ENCODE measurements at regions not wholly inside any gene's neighbourhood (a gene's known extent, or its start where the extent isn't known, plus 50 kb on each side); places are given as distances from the start of the nearest gene placed in this dataset.

DNA sequence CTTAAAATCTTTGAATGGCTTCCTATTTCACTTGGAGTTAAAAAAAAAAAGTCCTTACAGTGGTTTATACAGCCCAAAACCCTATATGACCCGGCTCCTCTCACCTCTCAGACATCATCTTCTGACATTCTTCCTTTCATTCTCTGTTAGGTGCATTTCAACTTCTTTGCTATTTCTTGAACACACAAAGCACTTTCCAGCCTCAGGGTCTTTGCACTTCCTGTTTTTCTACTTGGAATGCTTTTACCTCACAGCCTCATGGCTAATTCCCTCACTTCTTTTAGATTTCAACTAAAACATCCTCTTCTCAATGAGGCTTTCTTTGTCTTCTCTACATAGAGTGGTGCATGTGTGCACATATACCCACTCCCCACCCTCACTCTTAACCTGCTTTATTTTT lies 91.0 kb upstream of the MB21D2 start:
- TF ChIP-seq, protein P1, sequence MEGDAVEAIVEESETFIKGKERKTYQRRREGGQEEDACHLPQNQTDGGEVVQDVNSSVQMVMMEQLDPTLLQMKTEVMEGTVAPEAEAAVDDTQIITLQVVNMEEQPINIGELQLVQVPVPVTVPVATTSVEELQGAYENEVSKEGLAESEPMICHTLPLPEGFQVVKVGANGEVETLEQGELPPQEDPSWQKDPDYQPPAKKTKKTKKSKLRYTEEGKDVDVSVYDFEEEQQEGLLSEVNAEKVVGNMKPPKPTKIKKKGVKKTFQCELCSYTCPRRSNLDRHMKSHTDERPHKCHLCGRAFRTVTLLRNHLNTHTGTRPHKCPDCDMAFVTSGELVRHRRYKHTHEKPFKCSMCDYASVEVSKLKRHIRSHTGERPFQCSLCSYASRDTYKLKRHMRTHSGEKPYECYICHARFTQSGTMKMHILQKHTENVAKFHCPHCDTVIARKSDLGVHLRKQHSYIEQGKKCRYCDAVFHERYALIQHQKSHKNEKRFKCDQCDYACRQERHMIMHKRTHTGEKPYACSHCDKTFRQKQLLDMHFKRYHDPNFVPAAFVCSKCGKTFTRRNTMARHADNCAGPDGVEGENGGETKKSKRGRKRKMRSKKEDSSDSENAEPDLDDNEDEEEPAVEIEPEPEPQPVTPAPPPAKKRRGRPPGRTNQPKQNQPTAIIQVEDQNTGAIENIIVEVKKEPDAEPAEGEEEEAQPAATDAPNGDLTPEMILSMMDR (IDR thresholded peaks at IDR 0.05; ENCODE audit: insufficient read depth, low read depth, low read length): no peak
- ChIA-PET POLR2A (no interaction called here), CTCF (no interaction called here)
- Histone ChIP-seq H3K4me3 (ENCODE audit: low read depth, low read length) (no peak overlapping the region), H3K36me3 (ENCODE audit: control insufficient read depth, insufficient read depth, low read length) (no peaks in the 10 kb centered on the region), H3K27me3 (ENCODE audit: control insufficient read depth, insufficient read depth, low read length) (peaks cover 6% of the 10 kb centered on the region)
- no peak for DNase-seq (ENCODE audit: low read depth)

DNA sequence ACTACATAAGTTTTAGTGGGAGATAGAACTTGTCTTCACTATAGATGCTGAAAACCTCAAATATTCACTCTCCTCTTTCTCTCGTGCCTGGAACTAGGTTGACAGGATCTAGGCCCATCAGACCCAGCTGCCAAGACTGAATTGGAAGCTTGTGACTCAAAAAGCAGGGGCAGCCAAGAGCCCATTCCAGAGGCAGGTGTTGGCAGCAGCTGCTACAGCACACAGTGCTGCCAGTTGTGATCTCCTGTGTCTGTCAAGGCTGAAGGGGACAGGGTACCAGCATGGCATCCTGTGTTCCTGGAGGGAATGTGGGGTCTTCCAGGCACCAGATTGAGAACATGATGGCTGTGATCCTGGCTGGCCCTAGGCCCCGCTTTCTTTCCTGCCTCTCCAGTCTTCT lies 92.5 kb upstream of the MB21D2 start:
- ChIA-PET POLR2A (no interaction called here), CTCF (no interaction called here)
- TF ChIP-seq, protein P1 (IDR thresholded peaks at IDR 0.05; ENCODE audit: insufficient read depth, low read depth, low read length): no peak
- H3K4me3 ChIP-seq (ENCODE audit: low read depth, low read length): no peak overlapping the region
- H3K27me3 ChIP-seq (ENCODE audit: control insufficient read depth, insufficient read depth, low read length): peaks cover 6% of the 10 kb centered on the region
- no peak for DNase-seq (ENCODE audit: low read depth)
- H3K36me3 ChIP-seq (ENCODE audit: control insufficient read depth, insufficient read depth, low read length): no peaks in the 10 kb centered on the region

DNA sequence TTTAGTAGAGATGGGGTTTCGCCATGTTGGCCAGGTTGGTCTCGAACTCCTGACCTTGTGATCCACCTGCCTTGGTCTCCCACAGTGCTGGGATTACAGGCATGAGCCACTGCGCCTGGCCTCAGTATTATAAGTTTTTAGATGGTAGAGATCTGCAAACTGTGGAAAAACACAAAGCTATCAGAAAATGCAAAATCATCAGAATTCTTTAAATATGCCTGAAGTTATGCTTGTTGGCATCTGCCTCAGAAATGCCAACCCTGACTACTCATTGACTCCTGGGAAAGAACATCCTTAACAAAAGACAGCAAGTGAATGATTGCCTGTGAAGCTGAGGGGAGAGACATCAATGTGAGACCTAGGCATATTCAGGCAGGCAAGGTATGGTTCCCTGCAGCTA lies 94.3 kb upstream of the MB21D2 start:
- ChIA-PET POLR2A (no interaction called here), CTCF (no interaction called here)
- peaks cover 6% of the 10 kb centered on the region for H3K27me3 ChIP-seq (ENCODE audit: control insufficient read depth, insufficient read depth, low read length)
- H3K36me3 ChIP-seq (ENCODE audit: control insufficient read depth, insufficient read depth, low read length): no peaks in the 10 kb centered on the region
- no peak overlapping the region for H3K4me3 ChIP-seq (ENCODE audit: low read depth, low read length)
- TF ChIP-seq, protein P1 (IDR thresholded peaks at IDR 0.05; ENCODE audit: insufficient read depth, low read depth, low read length): no peak
- no peak for DNase-seq (ENCODE audit: low read depth)

DNA sequence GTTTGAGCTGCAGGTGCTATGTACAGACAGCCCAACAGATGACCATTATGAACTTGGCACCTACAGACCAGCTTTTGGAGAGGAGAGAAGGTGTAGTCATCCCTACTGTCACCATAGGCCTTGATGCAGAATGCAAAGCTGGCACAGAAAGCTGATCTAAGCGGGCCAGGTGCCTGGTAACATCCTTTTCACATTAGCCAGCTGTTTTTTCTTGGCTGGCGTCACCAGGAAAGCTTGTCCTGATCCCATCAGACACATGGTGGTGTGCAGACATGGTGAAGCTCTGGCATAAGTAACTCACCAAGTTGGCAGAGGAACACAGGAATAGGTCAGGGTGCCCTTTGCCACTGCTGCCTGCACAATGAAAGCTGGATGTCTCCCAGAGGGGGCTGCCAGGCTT lies 97.2 kb upstream of the MB21D2 start:
- DNase-seq (ENCODE audit: low read depth): no peak
- ChIA-PET POLR2A (no interaction called here), CTCF (interaction anchor here (0.8 to 1.5 kb wide), 2 partner anchors 37 to 202 kb away, joined by 3 to 5 read pairs; no protein-coding TSS in a partner anchor)
- no peaks in the 10 kb centered on the region for H3K36me3 ChIP-seq (ENCODE audit: control insufficient read depth, insufficient read depth, low read length)
- H3K4me3 ChIP-seq (ENCODE audit: low read depth, low read length): no peak overlapping the region
- TF ChIP-seq, protein P1 (IDR thresholded peaks at IDR 0.05; ENCODE audit: insufficient read depth, low read depth, low read length): no peak
- peaks cover 3% of the 10 kb centered on the region for H3K27me3 ChIP-seq (ENCODE audit: control insufficient read depth, insufficient read depth, low read length)

DNA sequence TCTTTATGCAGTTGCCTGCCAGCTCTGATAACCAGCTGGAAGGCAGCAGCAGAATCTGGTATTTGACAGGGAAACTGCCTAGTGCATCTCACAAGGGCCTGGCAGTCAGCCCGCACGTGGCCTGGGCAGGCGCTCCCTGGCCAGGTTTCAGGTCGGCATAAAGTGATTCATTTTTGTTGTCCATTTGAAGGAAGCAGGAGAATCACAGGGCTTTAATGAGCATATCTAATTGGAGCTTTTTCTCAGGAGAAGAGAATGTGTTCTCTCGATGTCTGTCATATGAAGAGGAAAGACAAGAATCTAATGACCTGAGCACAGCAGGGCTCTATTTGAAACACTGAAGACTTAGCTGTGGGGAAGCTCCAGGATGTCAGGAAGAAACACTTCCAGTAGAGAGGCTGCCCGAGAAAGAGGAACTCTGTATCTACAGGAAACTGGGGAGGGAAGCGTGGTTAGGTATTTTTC lies 98.8 kb upstream of the MB21D2 start:
- ChIA-PET POLR2A (no interaction called here), CTCF (interaction anchor here (1.1 kb wide), 1 partner anchor 24 kb away, joined by 4 read pairs; no protein-coding TSS in a partner anchor)
- no peak for DNase-seq (ENCODE audit: low read depth)
- Histone ChIP-seq H3K27me3 (ENCODE audit: control insufficient read depth, insufficient read depth, low read length) (no peaks in the 10 kb centered on the region), H3K4me3 (ENCODE audit: low read depth, low read length) (no peak overlapping the region), H3K36me3 (ENCODE audit: control insufficient read depth, insufficient read depth, low read length) (no peaks in the 10 kb centered on the region)
- TF ChIP-seq, protein P1 (IDR thresholded peaks at IDR 0.05; ENCODE audit: insufficient read depth, low read depth, low read length): no peak
